H9 (cell line): ENCODE measurements at regions not wholly inside any gene's neighbourhood (a gene's known extent, or its start where the extent isn't known, plus 50 kb on each side); places are given as distances from the start of the nearest gene placed in this dataset.

Source experiments
- DNase-seq: peaks from one replicate; pipeline ENCODE4 v3.0.0-alpha.2; 2017
- H2AFZ ChIP-seq: one replicate; pipeline ENCODE4 v1.6.1; 2013; ENCODE audit warnings: mild to moderate bottlenecking, low read length, control low read depth, moderate library complexity
- H2AK5ac ChIP-seq: 2 replicates; pipeline ENCODE4 v1.6.1; 2013; ENCODE audit warnings: low read length, control low read depth, mixed read lengths; ENCODE audit not compliant: insufficient read length
- H2BK120ac ChIP-seq: one replicate; pipeline ENCODE4 v1.6.1; 2013; ENCODE audit warnings: low read depth, mild to moderate bottlenecking, low read length, control low read depth, inconsistent platforms; ENCODE audit not compliant: poor library complexity, severe bottlenecking
- H2BK12ac ChIP-seq: 2 replicates; pipeline ENCODE4 v1.6.1; 2013; ENCODE audit warnings: low read length, control low read depth, mixed read lengths, low read depth; ENCODE audit not compliant: insufficient read length
- H2BK15ac ChIP-seq: 2 replicates; pipeline ENCODE4 v1.6.1; 2013; ENCODE audit warnings: low read depth, low read length, control low read depth
- H2BK20ac ChIP-seq: one replicate; pipeline ENCODE4 v1.6.1; 2013; ENCODE audit warnings: low read depth, mild to moderate bottlenecking, low read length, control low read depth, inconsistent platforms; ENCODE audit not compliant: poor library complexity, severe bottlenecking
- H2BK5ac ChIP-seq: 2 replicates; pipeline ENCODE4 v1.6.1; 2013; ENCODE audit warnings: low read length, control low read depth, mixed read lengths; ENCODE audit not compliant: insufficient read length
- H3K14ac ChIP-seq: 2 replicates; pipeline ENCODE4 v1.6.1; 2013; ENCODE audit warnings: low read length, control low read depth; ENCODE audit not compliant: insufficient read depth
- H3K18ac ChIP-seq: 2 replicates; pipeline ENCODE4 v1.6.1; 2013; ENCODE audit warnings: low read depth, mild to moderate bottlenecking, mixed read lengths, low read length, control low read depth; ENCODE audit not compliant: insufficient read length
- H3K23ac ChIP-seq: 2 replicates; pipeline ENCODE4 v1.6.1; 2013; ENCODE audit warnings: low read length, control low read depth, mixed read lengths, low read depth; ENCODE audit not compliant: insufficient read length
- H3K23me2 ChIP-seq: 2 replicates; pipeline ENCODE4 v1.6.1; 2013; ENCODE audit warnings: low read depth, mild to moderate bottlenecking, mixed read lengths, low read length, control low read depth; ENCODE audit not compliant: insufficient read length, poor library complexity, severe bottlenecking
- H3K27ac ChIP-seq: 2 replicates; pipeline ENCODE4 v1.5.1; 2013; ENCODE audit warnings: low read length, control low read depth, mixed read lengths, low read depth; ENCODE audit not compliant: insufficient read length
- H3K27me3 ChIP-seq: 2 replicates; pipeline ENCODE4 v1.6.1; 2013; ENCODE audit warnings: low read length, control low read depth, inconsistent platforms; ENCODE audit not compliant: insufficient read depth
- H3K4ac ChIP-seq: 2 replicates; pipeline ENCODE4 v1.6.1; 2013; ENCODE audit warnings: low read depth, mild to moderate bottlenecking, control low read depth, inconsistent platforms, low read length, moderate library complexity
- H3K4me1 ChIP-seq: 2 replicates; pipeline ENCODE4 v1.6.1; 2013; ENCODE audit warnings: low read length, control low read depth, inconsistent platforms; ENCODE audit not compliant: insufficient read depth
- H3K4me2 ChIP-seq: 2 replicates; pipeline ENCODE4 v1.6.1; 2013; ENCODE audit warnings: low read length, control low read depth, mixed read lengths; ENCODE audit not compliant: insufficient read length, insufficient read depth
- H3K56ac ChIP-seq: 2 replicates; pipeline ENCODE4 v1.6.1; 2013; ENCODE audit warnings: low read depth, mild to moderate bottlenecking, mixed read lengths, low read length, control low read depth; ENCODE audit not compliant: insufficient read length
- H3K79me1 ChIP-seq: 2 replicates; pipeline ENCODE4 v1.6.1; 2013; ENCODE audit warnings: low read depth, mild to moderate bottlenecking, moderate library complexity, low read length, control low read depth, inconsistent platforms; ENCODE audit not compliant: insufficient read depth, poor library complexity, severe bottlenecking
- H3K79me2 ChIP-seq: 2 replicates; pipeline ENCODE4 v1.6.1; 2013; ENCODE audit warnings: low read length, control low read depth, inconsistent platforms; ENCODE audit not compliant: insufficient read depth
- H3K9ac ChIP-seq: 2 replicates; pipeline ENCODE4 v1.6.1; 2013; ENCODE audit warnings: low read length, control low read depth, mixed read lengths; ENCODE audit not compliant: insufficient read length; ENCODE audit errors: extremely low read depth
- H3K9me3 ChIP-seq: one replicate; pipeline ENCODE4 v1.6.1; 2013; ENCODE audit warnings: low read depth, low read length, inconsistent platforms; ENCODE audit not compliant: control insufficient read depth
- H3T11ph ChIP-seq: one replicate; pipeline ENCODE4 v1.6.1; 2013; ENCODE audit warnings: mild to moderate bottlenecking, low read length, control low read depth, inconsistent platforms
- H4K20me1 ChIP-seq: one replicate; pipeline ENCODE4 v1.6.1; 2013; ENCODE audit not compliant: control insufficient read depth, insufficient read length, insufficient read depth
- H4K5ac ChIP-seq: 2 replicates; pipeline ENCODE4 v1.6.1; 2013; ENCODE audit warnings: low read depth, mild to moderate bottlenecking, mixed read lengths, low read length, control low read depth; ENCODE audit not compliant: insufficient read length
- H4K8ac ChIP-seq: replicated peaks from 2 replicates; pipeline ENCODE4 v1.6.1; 2013; ENCODE audit warnings: low read length, control low read depth, mixed read lengths, low read depth; ENCODE audit not compliant: insufficient read length
- H4K91ac ChIP-seq: 2 replicates; pipeline ENCODE4 v1.6.1; 2013; ENCODE audit warnings: low read depth, mild to moderate bottlenecking, moderate library complexity, mixed read lengths, low read length, control low read depth; ENCODE audit not compliant: insufficient read length
- H3K27ac Mint-ChIP-seq, 3 experiments: 2 replicates in 2 of 3; 3 replicates in 1 of 3; pipeline ENCODE4 v1.8.0; 2020 to 2021; ENCODE audit warnings: mixed read lengths in 3 of 3, mild to moderate bottlenecking in 1 of 3, moderate library complexity in 1 of 3
- H3K27me3 Mint-ChIP-seq: 2 replicates; pipeline ENCODE4 v1.8.0; 2021; ENCODE audit warnings: low read depth, mild to moderate bottlenecking, moderate library complexity, mixed read lengths
- H3K36me3 Mint-ChIP-seq, 3 experiments: 2 replicates in 2 of 3; 3 replicates in 1 of 3; pipeline ENCODE4 v1.8.0; 2020 to 2021; ENCODE audit warnings: low read depth in 3 of 3, mixed read lengths in 3 of 3; ENCODE audit not compliant: insufficient read depth in 1 of 3
- H3K4me1 Mint-ChIP-seq, 2 experiments: 2 replicates each; pipeline ENCODE4 v1.8.0; 2020; ENCODE audit warnings: mixed read lengths in 2 of 2
- H3K4me3 Mint-ChIP-seq, 2 experiments: 2 replicates in 1 of 2; 3 replicates in 1 of 2; pipeline ENCODE4 v1.8.0; 2020 to 2021; ENCODE audit warnings: mild to moderate bottlenecking in 2 of 2, mixed read lengths in 2 of 2, moderate library complexity in 1 of 2
- H3K9me3 Mint-ChIP-seq, 2 experiments: 2 replicates in 1 of 2; 3 replicates in 1 of 2; pipeline ENCODE4 v1.8.0; 2020; ENCODE audit warnings: mild to moderate bottlenecking in 2 of 2, mixed read lengths in 2 of 2, moderate library complexity in 1 of 2
- WGBS: extraction: QIAGEN DNeasy Blood & Tissue Kit; methylation state at CpG from one replicate; pipeline ENCODE4 v1.1.7; 2013; ENCODE audit warnings: missing lambda C conversion rate, low lambda C conversion rate, mixed read lengths; ENCODE audit not compliant: insufficient read length; ENCODE audit errors: extremely low coverage; 5-methylcytosine and 5-hydroxymethylcytosine counted together
- TF ChIP-seq, protein P1 (sequence below): fragments of 200-600 bp; sonication (generic); conservative IDR thresholded peaks from 3 replicates; pipeline ENCODE4 v1.8.0; 2021; ENCODE audit warnings: antibody characterized with exemption, mild to moderate bottlenecking

DNA sequence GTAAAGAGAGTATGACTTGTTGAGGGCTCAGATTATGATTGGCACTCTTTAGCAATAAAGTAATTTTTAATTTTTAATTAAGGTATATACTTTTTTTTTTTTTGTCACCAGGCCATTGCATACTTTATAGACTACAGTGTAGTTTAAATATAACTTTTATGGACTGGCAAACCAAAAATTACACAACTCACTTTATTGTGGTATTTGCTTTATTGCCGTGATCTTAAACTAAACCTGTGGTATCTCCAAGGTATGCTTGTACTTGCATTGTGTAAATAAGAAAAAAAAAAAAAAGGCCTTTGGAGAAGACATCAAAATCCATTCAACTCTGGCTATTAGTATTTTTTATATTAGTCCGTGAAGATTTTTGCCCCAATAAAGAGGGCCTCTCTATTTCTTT lies 646.7 kb upstream of the FOXG1 start:
- Histone ChIP-seq H2BK120ac (no peak overlapping the region), H4K91ac (no peak overlapping the region), H3K14ac (no peak overlapping the region), H3K79me2 (no peaks in the 10 kb centered on the region), H3K79me1 (no peaks in the 10 kb centered on the region), H2BK15ac (no peak overlapping the region), H4K5ac (no peak overlapping the region), H2BK12ac (no peak overlapping the region), H4K8ac (no peak overlapping the region), H3K56ac (no peak overlapping the region), H2AFZ (no peak overlapping the region), H3K4me1 (no peaks in the 10 kb centered on the region), H3K18ac (no peak overlapping the region), H3K4ac (no peak overlapping the region), H3K23ac (no peak overlapping the region), H3K9ac (no peak overlapping the region), H2BK20ac (no peak overlapping the region), H2BK5ac (no peak overlapping the region), H3K9me3 (no peaks in the 10 kb centered on the region), H4K20me1 (no peaks in the 10 kb centered on the region), H3K27me3 (peaks cover 25% of the 10 kb centered on the region; the same call in 1 of the 2 replicates), H3K23me2 (no peaks in the 10 kb centered on the region), H3K27ac (no peak overlapping the region), H3T11ph (no peak overlapping the region), H3K4me2 (no peak overlapping the region), H2AK5ac (no peak overlapping the region)
- H3K27ac Mint-ChIP-seq, result no peak overlapping the region
- H3K4me3 Mint-ChIP-seq, result no peak overlapping the region
- H3K27me3 Mint-ChIP-seq, result peaks cover 96% of the 10 kb centered on the region
- TF ChIP-seq, protein P1, sequence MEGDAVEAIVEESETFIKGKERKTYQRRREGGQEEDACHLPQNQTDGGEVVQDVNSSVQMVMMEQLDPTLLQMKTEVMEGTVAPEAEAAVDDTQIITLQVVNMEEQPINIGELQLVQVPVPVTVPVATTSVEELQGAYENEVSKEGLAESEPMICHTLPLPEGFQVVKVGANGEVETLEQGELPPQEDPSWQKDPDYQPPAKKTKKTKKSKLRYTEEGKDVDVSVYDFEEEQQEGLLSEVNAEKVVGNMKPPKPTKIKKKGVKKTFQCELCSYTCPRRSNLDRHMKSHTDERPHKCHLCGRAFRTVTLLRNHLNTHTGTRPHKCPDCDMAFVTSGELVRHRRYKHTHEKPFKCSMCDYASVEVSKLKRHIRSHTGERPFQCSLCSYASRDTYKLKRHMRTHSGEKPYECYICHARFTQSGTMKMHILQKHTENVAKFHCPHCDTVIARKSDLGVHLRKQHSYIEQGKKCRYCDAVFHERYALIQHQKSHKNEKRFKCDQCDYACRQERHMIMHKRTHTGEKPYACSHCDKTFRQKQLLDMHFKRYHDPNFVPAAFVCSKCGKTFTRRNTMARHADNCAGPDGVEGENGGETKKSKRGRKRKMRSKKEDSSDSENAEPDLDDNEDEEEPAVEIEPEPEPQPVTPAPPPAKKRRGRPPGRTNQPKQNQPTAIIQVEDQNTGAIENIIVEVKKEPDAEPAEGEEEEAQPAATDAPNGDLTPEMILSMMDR, result no peak
- DNase-seq, result no peak
- WGBS, result no CpG with 5 or more reads among the region's 2 CpGs
- H3K9me3 Mint-ChIP-seq, result peaks cover 0 to 7% of the 10 kb centered on the region in 2 experiments; a peak in 2 of 5 replicates
- H3K4me1 Mint-ChIP-seq, result peaks cover 28 to 31% of the 10 kb centered on the region in 2 experiments
- H3K36me3 Mint-ChIP-seq, result no peaks in the 10 kb centered on the region
